ENCODE measurements at regions not wholly inside any gene's neighbourhood (a gene's known extent, or its start where the extent isn't known, plus 50 kb on each side); places are given as distances from the start of the nearest gene placed in this dataset.

DNA sequence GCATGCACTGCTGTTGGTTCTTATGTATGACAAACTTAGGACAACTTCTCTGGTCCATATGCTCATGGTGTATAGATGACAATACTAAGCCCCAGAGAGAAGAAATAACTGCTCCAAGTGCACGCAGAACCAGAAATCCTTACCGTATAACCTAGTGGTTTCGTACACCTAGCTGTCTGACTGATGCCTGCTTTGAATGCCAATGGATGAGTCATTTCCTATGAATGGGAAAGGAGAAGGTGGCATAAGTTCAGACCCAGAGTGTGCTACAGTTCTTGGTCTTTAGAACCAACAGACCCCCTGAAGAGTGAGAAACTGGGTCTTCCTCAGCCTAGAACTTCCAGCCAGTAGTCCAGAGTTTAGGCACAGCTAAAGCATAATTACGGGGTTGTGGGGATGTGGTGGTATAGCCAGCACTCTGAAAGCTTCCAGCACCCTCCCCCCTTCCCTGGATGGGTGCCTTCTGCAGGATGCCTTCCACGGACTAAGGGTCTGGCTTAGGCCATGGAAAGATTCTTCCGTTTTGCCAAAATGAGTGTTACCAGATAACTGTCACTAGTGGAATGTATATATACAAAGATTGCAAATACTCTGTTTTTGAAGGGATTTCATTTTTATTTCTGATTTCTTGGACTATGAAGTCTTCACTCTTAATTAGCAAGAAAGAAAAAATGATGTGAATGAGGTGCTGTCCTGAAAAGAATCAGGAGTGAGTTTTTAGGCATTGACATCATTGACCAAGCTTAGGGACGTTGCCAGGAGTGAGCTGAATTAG, 84.6 kb upstream of the PACRGL start:
- no peak for DNase-seq

DNA sequence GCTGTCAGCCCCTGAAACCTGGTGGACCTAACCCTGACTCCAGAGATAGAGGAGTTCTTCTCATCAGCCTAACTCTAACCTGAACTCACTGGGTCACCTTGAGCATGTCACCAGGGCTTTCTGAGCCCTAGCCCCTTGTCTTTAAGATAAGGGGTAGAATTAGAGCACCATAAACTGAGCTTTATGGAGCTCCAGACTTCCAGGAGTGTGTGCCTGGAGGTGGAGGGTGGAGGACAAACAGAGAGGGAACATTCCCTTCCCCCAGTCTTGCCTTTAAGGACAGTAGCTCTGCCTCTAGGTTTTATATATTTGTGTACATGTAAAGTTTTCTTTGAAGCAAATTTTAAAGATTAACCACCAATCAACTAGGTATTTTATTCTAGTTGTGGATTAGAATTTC, 83.9 kb upstream of the PACRGL start:
- no peak for DNase-seq

- DNase-seq: no peak
Measured at GRCh38 chr4:20616848-20617247, 83.4 kb upstream of the PACRGL start.

GRCh38 chr4:20617678-20618396, 82.4 kb upstream of the PACRGL start:
- DNase-seq: no peak

- no peak for DNase-seq
Measured at GRCh38 chr4:20618731-20619130, 81.5 kb upstream of the PACRGL start.

DNA sequence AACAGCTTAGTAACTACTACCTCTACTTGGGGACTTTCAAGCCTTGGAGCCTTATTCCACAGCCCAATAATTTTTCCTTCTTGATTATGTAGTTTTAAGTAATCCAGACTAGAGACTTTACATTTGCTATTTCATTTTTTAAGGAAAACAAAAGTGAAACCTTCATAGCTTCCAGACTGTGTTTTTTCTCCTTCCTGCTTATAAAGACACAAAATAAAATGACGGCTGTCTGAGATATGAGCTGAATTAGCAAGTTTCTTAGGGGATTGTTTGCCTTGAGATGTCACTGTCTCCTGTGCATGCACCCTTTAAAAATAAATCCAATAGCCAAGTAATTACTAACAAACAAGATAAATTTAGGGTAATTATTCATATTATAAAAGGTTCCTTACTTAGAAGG, 78.8 kb upstream of the PACRGL start:
- no peak for DNase-seq

DNA sequence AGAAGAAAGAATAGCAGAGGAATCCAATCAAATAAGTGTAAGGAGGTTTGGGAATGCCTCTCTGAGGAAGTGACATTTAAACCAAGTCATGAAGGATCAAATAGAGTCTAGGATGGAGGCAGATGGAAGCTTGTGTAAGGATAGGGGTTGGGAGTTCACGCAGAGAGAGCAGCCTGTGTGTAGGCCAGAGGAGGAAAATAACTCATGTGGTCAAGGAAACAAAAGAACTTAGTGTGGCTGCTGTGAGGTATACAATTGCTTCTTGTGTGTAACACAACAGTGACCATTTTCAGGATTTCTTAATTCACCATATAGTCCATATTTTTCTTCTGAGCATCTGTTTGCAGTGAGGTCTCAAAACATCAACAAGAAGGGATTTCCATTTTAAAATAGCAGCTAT, 77.6 kb upstream of the PACRGL start:
- DNase-seq: no peak

DNA sequence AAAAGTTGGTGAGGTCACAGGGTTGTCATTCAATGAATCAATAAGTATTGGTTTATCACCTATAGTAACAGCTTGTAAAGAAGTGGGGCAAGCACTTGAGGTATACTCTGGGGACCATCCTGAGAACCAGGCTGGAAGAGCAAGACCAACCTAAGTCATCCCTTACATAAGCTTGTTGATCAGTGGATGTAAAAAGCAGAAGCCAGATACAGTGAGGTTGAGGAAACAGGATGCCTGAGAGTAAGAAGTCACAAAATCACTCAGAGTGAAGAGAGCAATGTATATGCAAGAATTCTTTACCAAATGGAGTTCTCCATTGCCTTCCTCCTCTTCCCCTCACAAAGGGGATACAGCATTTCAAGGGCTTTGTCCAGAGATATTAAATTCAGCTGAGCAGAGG, 76.3 kb upstream of the PACRGL start:
- DNase-seq: no peak

- DNase-seq: no peak
Measured at GRCh38 chr4:20624793-20625374, 75.4 kb upstream of the PACRGL start.

DNA sequence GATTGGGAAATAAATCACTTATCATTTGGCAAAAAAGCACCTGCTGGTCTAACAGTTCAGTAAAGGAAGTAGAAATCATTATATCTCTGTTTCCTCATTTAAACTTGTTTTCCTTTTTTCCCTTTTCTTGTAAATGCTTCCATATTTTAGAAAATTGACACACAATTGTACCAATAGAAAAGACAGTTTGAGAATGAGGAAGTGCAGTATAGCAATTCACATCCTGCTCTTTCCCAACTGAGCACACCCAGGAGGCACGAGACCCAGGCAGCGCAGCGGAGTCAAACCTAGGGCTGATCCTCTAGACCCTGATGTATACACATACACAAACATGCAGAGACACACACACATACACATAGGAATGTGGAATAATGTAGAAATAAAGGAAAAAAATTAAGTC, 74.8 kb upstream of the PACRGL start:
- no peak for DNase-seq

DNA sequence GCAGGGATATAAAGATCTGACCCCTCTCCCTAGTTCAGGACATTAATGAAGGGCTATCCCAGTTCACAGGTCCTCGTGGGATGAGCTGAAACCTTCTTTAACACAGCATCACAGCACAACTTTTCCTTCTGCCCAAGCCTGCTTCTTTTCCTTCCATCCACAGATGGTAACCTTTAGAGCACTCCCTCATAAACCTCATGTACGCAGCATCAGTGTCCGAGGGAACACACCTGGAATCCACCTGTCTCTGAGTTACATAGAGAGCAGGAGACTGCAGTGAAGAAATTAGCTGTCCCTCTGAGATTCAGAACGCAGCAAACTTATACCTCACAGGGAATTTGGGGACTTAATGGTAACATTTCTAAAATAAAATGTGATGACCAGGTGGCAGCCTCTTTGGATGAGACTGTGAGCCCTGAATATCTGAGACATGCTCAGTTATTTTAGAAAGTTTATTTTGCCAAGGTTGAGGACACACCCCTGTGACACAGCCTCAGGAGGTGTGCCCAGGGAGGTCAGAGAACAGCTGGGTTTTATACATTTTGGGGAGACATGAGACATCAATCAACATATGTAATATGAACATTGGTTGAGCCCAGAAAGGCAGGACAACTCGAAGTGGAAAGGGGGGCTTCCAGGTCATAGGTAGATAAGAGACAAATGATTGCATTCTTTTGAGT, 73.8 kb upstream of the PACRGL start:
- DNase-seq: no peak

DNA sequence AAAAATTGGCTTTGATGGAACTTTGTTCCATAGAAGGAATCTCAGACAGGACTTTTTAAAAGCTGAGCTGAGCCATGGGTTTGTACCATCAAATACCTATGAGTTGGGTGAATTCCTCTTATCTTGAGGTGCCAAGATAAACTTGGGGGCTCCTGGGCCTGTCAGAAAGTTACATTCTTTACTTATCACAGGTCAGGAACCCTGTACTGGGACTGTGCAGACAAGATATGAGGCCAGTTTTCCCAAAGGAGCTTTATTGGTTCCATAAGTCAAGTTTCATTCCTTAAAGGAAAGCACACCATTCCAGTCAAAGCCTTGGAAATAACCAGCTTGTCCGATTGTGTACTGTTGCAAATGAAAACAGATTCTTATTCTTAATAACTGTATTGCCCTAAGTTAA, 72.4 kb upstream of the PACRGL start:
- no peak for DNase-seq

DNA sequence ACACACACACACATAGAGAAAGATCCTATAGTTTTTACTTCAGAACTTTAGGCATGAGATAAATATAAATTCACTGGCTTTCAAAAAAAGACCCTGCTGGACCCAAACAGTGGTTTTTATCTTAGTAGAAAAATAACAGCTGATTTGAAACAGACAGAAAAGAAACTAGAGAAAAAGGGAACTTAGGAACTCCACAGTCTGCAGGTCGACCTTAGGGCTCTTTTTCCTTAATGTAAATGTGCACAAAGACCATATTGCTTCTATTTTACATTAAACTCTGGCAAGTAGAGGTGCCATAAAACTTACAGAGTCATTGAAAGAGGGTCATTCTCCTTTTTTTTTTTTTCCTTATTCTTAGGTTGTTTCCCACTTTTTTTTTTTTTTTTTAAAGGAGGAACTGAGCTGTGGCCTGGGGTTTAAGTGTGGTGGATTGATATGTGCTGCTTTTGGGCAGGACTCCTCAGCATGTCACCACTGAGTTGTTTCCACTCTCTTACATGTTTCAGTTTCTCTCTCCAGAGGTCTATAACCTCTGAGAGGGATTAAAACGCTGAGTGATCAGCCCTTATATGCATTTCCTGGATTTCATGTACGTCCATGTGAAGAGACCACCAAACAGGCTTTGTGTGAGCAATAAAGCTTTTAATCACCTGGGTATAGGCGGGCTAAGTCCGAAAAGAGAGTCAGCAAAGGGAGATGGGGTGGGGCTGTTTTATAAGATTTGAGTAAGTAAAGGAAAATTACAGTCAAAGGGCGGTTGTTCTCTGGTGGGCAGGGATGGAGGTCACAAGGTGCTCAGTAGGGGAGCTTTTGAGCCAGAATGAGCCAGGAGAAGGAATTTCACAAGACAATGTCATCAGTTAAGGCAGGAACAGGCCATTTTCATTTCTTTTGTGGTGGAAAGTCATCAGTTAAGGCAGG, 70.8 kb upstream of the PACRGL start:
- DNase-seq: no peak

DNA sequence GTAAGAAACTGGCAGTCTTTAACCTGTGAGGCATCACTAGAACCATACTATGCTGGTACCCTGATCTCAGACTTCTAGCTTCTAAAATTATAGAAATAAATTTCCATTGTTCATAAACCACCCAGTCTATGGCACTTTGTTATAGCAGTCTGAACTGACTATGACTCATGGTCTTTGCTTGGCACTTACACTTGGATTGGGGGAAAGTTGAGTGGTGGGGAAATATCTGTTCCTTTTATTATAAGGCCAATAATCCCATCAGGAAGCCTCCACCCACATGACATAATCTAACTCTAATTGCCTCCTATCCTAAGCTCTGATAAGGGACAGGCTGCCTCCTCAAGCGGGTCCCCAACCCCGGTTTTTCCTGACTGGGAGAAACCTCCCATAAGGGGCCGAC, 61.4 kb upstream of the PACRGL start:
- DNase-seq: no peak

GRCh38 chr4:20639346-20639745, 60.9 kb upstream of the PACRGL start:
- peak; percentile 9 for DNase-seq

DNA sequence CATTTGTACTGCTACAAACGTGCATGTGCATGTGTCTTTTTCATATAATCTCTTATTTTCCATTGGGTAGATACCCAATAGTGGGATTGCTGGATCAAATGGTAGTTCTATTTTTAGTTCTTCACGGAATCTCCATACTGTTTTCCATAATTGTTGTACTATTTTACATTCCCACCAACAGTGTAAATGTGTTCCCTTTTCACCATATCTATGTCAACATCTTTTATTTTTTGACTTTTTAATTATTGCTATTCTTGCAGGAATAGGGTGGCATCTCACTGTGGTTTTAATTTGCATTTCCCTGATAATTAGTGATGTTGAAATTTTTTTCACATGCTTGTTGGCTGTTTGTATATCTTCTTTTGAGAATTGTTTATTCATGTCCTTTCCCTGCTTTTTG, 59.3 kb upstream of the PACRGL start:
- no peak for DNase-seq

DNA sequence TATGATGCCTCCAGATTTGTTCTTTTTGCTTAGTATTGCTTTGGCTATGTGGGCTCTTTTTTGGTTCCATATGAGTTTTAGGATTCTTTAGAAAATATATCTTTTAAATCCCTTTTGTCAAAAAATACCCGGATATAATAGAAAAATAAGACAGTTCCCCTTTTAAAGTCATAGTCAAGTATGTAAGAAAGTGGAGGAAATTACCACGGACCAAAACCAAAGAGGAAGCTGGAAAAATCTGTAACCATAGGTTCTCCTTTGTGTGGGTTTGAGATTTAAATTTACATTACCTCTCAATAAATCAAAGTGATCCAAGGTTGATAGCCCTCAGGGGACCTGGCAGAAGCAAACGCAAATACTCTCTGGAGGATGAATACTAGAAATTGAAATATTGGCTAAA, 58.3 kb upstream of the PACRGL start:
- no peak for DNase-seq

GRCh38 chr4:20643631-20644030, 56.6 kb upstream of the PACRGL start:
- no peak for DNase-seq

DNA sequence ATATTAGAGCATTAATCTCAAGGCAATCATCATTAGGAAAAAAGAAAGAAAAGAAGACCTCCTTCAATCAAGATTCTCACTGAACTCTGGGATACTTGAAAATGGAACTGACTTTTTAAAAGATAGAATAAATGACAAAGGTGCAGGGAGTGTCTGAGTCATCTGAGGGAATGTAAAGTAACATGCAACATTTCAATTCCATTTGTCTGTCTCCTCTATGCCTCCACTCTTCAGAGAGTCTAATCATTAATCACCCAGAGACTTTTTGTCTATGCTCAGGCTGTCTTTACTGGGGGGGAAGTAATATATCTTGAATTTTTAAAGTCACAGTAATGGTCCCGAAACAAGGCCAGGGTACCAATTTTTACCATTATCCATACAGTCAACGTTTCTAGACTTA, 55.0 kb upstream of the PACRGL start:
- no peak for DNase-seq

DNA sequence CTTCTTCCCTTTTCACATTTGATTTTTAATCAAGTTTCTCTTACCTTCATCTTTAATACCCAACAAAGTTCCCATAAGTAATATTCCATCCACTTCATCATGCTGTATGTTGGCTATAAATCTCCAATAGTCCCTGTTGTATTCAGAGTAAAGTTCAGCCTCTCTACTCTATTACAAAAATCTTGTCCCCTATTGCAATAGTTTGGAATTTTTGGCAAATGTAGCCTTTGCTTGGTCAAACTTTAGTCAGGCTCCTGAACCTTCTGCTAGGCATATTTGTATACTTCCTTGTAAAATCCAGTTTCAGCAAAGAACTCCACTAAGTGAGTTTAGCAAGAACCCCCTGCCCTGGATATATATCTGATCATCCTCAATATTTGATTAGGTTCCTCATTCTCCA, 54.0 kb upstream of the PACRGL start:
- DNase-seq: no peak
